RWPE1 (cell line): ENCODE measurements at regions not wholly inside any gene's neighbourhood (a gene's known extent, or its start where the extent isn't known, plus 50 kb on each side); places are given as distances from the start of the nearest gene placed in this dataset.

Experiments used
- CTCF ChIA-PET: fragments of 350-600 bp; sonication (Branson Sonifier 250); formaldehyde crosslinking; extraction: SDS; loops from one replicate; lab custom pipeline; 2021; lab: Yijun Ruan, JAX
- POLR2A ChIA-PET: fragments of 400-600 bp; formaldehyde crosslinking; extraction: SDS; loops from one replicate; lab custom pipeline; 2020; ENCODE audit warnings: antibody characterized with exemption; ENCODE audit not compliant: low non-redundant PET; lab: Yijun Ruan, JAX
- DNase-seq: peaks from one replicate; pipeline ENCODE4 v3.0.0; 2012; ENCODE audit warnings: low spot score
- H3K27ac ChIP-seq: fragments of 450-650 bp; 2 replicates; pipeline ENCODE4 v1.5.1; 2017
- TF ChIP-seq, protein P1 (sequence below): fragments of 450-650 bp; conservative IDR thresholded peaks from 2 replicates; pipeline ENCODE4 v1.5.1; 2017; ENCODE audit warnings: low read depth, mild to moderate bottlenecking

DNA sequence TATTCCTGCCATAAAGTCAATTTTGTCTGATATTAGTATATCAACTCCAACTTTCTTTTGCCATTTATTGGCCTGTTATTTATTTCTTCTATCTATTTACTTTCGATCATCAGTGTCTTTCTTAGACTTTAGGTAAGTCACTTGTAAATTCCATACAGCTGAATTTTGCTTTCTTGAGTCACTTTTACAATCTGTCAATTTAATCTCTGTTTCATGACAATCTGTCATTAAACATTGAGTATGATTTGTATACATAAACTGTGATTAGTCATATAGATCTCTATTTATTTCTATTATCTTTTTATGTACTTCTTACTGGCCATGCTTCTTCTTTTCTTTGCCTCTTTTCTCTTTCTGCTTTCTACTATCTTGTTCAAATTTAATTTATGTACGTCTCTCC lies 160.1 kb downstream of the TMA16 start:
- no peak for DNase-seq
- ChIA-PET CTCF (no interaction called here), POLR2A (no interaction called here)
- no peak overlapping the region for H3K27ac ChIP-seq
- TF ChIP-seq, protein P1, sequence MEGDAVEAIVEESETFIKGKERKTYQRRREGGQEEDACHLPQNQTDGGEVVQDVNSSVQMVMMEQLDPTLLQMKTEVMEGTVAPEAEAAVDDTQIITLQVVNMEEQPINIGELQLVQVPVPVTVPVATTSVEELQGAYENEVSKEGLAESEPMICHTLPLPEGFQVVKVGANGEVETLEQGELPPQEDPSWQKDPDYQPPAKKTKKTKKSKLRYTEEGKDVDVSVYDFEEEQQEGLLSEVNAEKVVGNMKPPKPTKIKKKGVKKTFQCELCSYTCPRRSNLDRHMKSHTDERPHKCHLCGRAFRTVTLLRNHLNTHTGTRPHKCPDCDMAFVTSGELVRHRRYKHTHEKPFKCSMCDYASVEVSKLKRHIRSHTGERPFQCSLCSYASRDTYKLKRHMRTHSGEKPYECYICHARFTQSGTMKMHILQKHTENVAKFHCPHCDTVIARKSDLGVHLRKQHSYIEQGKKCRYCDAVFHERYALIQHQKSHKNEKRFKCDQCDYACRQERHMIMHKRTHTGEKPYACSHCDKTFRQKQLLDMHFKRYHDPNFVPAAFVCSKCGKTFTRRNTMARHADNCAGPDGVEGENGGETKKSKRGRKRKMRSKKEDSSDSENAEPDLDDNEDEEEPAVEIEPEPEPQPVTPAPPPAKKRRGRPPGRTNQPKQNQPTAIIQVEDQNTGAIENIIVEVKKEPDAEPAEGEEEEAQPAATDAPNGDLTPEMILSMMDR: no peak

DNA sequence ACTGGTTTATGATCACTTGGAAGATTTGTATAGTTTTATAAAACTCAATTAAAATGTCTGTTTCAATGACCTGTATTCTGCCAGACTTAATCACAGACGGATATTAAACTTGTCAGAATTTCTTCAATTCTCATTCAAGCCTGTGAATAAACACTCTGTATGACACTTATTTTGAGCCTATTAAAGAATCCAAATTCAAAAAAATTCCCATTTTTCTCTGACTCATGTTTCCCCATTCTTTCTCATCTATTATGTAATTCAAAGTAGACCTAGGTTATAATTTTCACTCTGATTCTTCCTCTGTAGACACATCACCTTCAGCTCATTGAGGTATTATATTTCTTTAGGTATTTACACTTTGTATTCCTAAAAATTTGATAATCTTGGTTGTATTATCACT lies 166.1 kb downstream of the TMA16 start:
- POLR2A ChIA-PET: no interaction called here
- TF ChIP-seq, protein P1: no peak
- no peak for DNase-seq
- H3K27ac ChIP-seq: no peak overlapping the region
- CTCF ChIA-PET: no interaction called here

DNA sequence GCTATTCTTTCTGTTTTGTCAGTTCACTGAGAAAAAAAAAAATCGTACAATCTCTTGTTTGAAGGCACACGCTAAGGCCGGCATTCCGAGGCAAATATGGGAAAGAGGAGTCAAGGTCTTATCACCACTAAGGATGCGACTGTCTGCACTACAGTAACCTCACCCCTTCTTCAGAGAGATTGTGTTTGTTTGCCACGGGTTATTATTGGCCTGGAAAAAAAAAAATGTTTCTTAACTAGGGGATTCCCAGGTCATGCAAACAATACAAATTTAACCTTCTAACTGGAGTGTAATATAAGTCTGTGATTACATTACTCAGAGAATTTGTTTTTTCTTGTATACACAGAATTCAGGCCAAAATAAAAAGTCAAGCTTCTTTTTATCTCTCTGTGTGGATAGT lies 168.3 kb downstream of the TMA16 start:
- TF ChIP-seq, protein P1: no peak

DNA sequence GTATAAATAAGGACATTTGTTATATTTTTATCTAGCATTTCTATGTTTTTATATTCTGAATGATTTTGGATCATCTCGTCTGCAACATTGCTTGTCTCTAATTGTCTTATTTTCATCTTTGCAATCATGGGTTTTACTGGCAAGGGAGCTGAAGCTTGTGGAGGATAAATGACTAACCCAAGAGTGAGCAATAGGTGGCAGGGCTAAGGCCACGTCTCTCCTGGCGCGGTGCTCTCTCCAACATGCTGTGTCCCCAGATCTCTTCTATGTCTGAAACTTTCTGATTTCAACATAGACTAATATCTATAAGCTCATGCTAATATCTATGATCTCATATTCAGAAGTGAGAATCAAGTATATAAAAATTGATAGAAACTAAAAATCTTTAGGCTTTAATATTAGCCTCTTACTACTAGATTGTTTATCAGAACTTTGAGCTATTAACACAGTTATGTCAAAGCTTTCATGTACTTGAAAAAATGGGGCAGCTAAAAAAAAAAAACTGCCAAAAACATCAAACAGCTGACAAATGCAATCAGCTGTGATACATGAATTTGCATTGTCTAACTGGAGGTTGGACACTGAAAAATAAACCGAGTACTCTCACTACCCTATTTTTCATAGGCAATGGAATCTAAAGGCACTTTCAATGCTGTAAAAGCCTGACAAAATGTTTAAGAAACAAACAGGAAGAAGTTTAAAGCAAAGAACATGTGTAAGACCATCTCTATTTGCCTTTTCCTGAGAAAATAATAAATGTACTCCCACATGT lies 169.2 kb downstream of the TMA16 start:
- ChIA-PET POLR2A (no interaction called here), CTCF (no interaction called here)
- no peak for DNase-seq
- TF ChIP-seq, protein P1: no peak
- H3K27ac ChIP-seq: no peak overlapping the region

More for the DNA sequence above, 168.3 kb downstream of the TMA16 start:
- no peak overlapping the region for H3K27ac ChIP-seq
- CTCF ChIA-PET: interaction anchor here (0.7 kb wide), 1 partner anchor 179 kb away, joined by 4 read pairs; no protein-coding TSS in a partner anchor
- POLR2A ChIA-PET: no interaction called here
- no peak for DNase-seq

DNA sequence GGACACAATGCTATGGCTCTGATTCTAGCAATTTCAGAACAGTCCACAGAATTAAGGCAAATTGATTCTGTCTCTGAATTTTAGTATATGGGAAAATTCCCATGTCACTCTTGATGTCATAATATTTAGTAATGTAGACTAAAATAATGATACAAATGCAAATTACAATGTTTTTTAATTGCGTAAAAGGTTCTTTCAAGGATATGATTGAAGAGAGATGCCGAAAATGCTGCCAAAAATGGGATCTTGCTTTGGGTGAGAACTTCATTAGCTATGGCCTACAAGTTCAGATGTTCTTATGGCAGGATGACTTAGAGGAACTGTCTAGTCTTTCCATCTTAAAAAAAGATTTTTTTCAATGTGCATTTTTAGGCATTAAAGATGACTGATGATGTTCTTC lies 170.6 kb downstream of the TMA16 start:
- CTCF ChIA-PET: no interaction called here
- H3K27ac ChIP-seq: no peak overlapping the region
- POLR2A ChIA-PET: no interaction called here
- TF ChIP-seq, protein P1: no peak
- DNase-seq: no peak

DNA sequence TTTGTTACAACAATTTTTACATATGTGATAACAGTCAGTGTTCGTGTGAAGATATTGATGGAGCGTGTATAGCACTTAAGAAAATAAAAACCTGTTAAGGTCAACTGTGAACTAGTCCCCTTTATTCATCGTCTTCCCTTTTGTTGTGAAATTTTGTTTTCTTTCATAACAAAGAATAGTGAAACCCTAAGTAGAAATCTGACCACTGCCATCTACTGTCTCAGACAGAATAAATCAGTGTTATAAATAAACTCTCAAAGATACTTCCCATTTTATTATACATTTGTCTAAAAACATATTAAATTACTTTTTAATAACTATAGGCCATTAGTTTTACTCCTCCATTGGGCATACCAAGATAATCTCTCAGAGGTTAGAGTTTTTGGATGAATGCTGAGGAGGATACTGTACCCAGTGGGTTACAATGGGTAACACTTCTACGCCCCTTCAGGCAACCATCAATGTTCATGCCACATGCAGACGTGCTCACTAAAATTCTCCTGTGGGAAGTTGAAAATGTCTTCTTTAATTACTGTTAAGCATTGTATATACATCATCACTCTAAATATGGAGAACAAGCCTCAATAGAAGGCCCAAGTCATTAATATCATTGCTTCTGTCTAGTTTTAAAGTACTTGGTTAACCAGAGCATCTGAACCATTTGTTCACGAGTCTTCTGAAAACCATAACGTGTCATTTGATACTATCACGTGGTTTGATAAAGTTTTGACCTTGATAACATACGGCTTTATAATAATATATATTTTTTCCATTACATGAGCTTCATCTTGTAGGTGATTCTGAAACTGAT lies 171.2 kb downstream of the TMA16 start:
- no peak overlapping the region for H3K27ac ChIP-seq
- POLR2A ChIA-PET: no interaction called here
- TF ChIP-seq, protein P1: no peak
- no peak for DNase-seq
- CTCF ChIA-PET: no interaction called here
